ENCODE measurements at regions not wholly inside any gene's neighbourhood (a gene's known extent, or its start where the extent isn't known, plus 50 kb on each side); places are given as distances from the start of the nearest gene placed in this dataset.

DNA sequence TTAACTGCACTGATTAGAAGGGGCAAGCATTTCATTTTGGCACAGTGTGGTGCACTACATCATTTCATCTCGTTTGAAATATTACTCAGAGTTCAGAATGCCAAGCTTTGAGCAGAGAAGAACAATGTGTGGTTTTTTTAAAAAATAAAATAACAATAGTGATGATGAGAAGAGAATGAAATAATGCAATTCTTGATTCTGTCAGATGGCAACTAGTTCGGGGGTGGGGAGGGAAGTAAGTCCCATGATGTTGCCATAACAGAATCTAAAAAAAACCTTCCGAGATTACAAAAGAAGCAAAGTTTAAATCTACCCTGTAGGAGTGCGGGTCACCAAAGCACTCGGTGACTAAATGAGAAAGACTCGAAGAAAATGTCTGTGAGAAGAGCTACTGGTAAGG, 490.4 kb downstream of the NR4A2 start:
- Histone ChIP-seq H3K4me1 (ENCODE audit: insufficient read depth, low read length, poor library complexity, severe bottlenecking) (no peaks in the 10 kb centered on the region), H3K36me3 (ENCODE audit: insufficient read depth, low read length) (no peaks in the 10 kb centered on the region), H3K9ac (ENCODE audit: low read depth, low read length, poor library complexity, severe bottlenecking) (no peak overlapping the region), H3K4me2 (ENCODE audit: low read depth, low read length, poor library complexity, severe bottlenecking) (no peak overlapping the region), H2AFZ (ENCODE audit: low read length) (no peak overlapping the region), H3K9me2 (replicated peaks; ENCODE audit: low read depth, low read length) (no peaks in the 10 kb centered on the region), H3K27me3 (ENCODE audit: insufficient read depth, low read length, poor library complexity, severe bottlenecking) (no peaks in the 10 kb centered on the region), H3F3A (ENCODE audit: low read depth) (no peaks in the 10 kb centered on the region), H3K79me2 (ENCODE audit: insufficient read depth, low read length) (no peaks in the 10 kb centered on the region), H3K4me3 (ENCODE audit: low read length, poor library complexity, severe bottlenecking) (no peak overlapping the region), H3K9me3 (ENCODE audit: insufficient read depth, low read depth, low read length) (no peaks in the 10 kb centered on the region), H4K20me1 (ENCODE audit: insufficient read depth, low read length, poor library complexity, severe bottlenecking) (no peaks in the 10 kb centered on the region)
- TF ChIP-seq EZH2phosphoT487 (IDR thresholded peaks at IDR 0.05; ENCODE audit: borderline replicate concordance), result no peak
- TF ChIP-seq, protein P1, sequence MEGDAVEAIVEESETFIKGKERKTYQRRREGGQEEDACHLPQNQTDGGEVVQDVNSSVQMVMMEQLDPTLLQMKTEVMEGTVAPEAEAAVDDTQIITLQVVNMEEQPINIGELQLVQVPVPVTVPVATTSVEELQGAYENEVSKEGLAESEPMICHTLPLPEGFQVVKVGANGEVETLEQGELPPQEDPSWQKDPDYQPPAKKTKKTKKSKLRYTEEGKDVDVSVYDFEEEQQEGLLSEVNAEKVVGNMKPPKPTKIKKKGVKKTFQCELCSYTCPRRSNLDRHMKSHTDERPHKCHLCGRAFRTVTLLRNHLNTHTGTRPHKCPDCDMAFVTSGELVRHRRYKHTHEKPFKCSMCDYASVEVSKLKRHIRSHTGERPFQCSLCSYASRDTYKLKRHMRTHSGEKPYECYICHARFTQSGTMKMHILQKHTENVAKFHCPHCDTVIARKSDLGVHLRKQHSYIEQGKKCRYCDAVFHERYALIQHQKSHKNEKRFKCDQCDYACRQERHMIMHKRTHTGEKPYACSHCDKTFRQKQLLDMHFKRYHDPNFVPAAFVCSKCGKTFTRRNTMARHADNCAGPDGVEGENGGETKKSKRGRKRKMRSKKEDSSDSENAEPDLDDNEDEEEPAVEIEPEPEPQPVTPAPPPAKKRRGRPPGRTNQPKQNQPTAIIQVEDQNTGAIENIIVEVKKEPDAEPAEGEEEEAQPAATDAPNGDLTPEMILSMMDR (conservative IDR thresholded peaks at IDR 0.05; ENCODE audit: low read length), result no peak

DNA sequence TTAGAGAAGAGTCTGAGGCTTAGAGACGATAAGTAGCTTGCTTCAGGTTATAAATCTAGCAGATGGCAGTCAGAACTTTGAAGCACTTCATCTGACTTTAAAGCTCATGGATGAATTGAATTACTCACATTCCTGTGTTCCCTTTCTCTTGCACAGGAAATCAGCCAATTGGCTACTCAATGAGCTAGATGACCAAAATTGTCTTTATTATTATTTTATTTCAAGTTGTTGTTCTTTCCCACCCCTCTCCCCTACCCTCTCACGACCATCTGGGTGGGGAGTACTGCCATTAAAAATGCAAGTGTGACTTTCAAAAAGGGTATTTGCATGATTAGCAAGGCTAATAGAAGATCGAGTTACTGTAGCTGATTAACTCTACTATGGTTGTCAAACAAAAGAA, 491.1 kb downstream of the NR4A2 start:
- no peak overlapping the region for H3K4me2 ChIP-seq (ENCODE audit: low read depth, low read length, poor library complexity, severe bottlenecking)
- no peak for TF ChIP-seq EZH2phosphoT487 (IDR thresholded peaks at IDR 0.05; ENCODE audit: borderline replicate concordance)
- TF ChIP-seq, protein P1 (conservative IDR thresholded peaks at IDR 0.05; ENCODE audit: low read length), result no peak
- H3K9ac ChIP-seq (ENCODE audit: low read depth, low read length, poor library complexity, severe bottlenecking), result no peak overlapping the region
- no peak overlapping the region for H3K4me3 ChIP-seq (ENCODE audit: low read length, poor library complexity, severe bottlenecking)
- no peaks in the 10 kb centered on the region for H4K20me1 ChIP-seq (ENCODE audit: insufficient read depth, low read length, poor library complexity, severe bottlenecking)
- no peaks in the 10 kb centered on the region for H3K9me2 ChIP-seq (replicated peaks; ENCODE audit: low read depth, low read length)
- no peaks in the 10 kb centered on the region for H3K27me3 ChIP-seq (ENCODE audit: insufficient read depth, low read length, poor library complexity, severe bottlenecking)
- H3F3A ChIP-seq (ENCODE audit: low read depth), result no peaks in the 10 kb centered on the region
- no peaks in the 10 kb centered on the region for H3K36me3 ChIP-seq (ENCODE audit: insufficient read depth, low read length)
- H2AFZ ChIP-seq (ENCODE audit: low read length), result no peak overlapping the region
- no peaks in the 10 kb centered on the region for H3K79me2 ChIP-seq (ENCODE audit: insufficient read depth, low read length)
- H3K4me1 ChIP-seq (ENCODE audit: insufficient read depth, low read length, poor library complexity, severe bottlenecking), result no peaks in the 10 kb centered on the region
- no peaks in the 10 kb centered on the region for H3K9me3 ChIP-seq (ENCODE audit: insufficient read depth, low read depth, low read length)

DNA sequence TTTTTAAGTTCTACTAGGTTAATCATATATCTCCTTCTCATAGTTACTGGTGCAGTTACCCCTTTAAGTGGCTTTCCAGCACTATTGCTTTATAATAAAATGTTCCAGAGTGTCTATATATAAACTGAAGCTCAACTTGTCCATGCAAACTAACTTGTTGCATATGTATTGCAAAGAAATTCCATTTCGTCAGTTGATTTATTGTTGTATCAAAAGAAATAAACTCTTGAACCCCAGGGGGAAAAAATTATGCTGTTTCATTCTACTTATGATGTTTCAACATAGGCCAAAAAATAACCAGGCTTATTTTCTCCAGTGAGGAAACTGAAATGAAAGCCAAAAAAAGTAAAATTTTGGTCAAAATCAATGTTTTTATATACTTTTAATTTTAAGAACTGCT, 491.9 kb downstream of the NR4A2 start:
- H3K27me3 ChIP-seq (ENCODE audit: insufficient read depth, low read length, poor library complexity, severe bottlenecking), result no peaks in the 10 kb centered on the region
- H3K4me3 ChIP-seq (ENCODE audit: low read length, poor library complexity, severe bottlenecking), result no peak overlapping the region
- H3K9me3 ChIP-seq (ENCODE audit: insufficient read depth, low read depth, low read length), result no peaks in the 10 kb centered on the region
- no peaks in the 10 kb centered on the region for H3K9me2 ChIP-seq (replicated peaks; ENCODE audit: low read depth, low read length)
- H3F3A ChIP-seq (ENCODE audit: low read depth), result no peaks in the 10 kb centered on the region
- no peaks in the 10 kb centered on the region for H4K20me1 ChIP-seq (ENCODE audit: insufficient read depth, low read length, poor library complexity, severe bottlenecking)
- H3K4me1 ChIP-seq (ENCODE audit: insufficient read depth, low read length, poor library complexity, severe bottlenecking), result no peaks in the 10 kb centered on the region
- H3K9ac ChIP-seq (ENCODE audit: low read depth, low read length, poor library complexity, severe bottlenecking), result no peak overlapping the region
- no peaks in the 10 kb centered on the region for H3K79me2 ChIP-seq (ENCODE audit: insufficient read depth, low read length)
- H3K4me2 ChIP-seq (ENCODE audit: low read depth, low read length, poor library complexity, severe bottlenecking), result no peak overlapping the region
- no peaks in the 10 kb centered on the region for H3K36me3 ChIP-seq (ENCODE audit: insufficient read depth, low read length)
- TF ChIP-seq, protein P1 (conservative IDR thresholded peaks at IDR 0.05; ENCODE audit: low read length), result no peak
- no peak for TF ChIP-seq EZH2phosphoT487 (IDR thresholded peaks at IDR 0.05; ENCODE audit: borderline replicate concordance)
- no peak overlapping the region for H2AFZ ChIP-seq (ENCODE audit: low read length)
